Vagina (tissue), 2 donors: ENCODE measurements at regions not wholly inside any gene's neighbourhood (a gene's known extent, or its start where the extent isn't known, plus 50 kb on each side); places are given as distances from the start of the nearest gene placed in this dataset.

Experiments used
- DNase-seq, 2 donors: peaks; one replicate each; pipeline ENCODE4 v3.0.0-alpha.2; 2017; ENCODE audit errors: extremely low spot score in 2 of 2
- H3K27ac ChIP-seq: fragments of 200-600 bp; sonication (generic); one replicate; pipeline ENCODE4 v1.5.1; 2019
- H3K27me3 ChIP-seq: fragments of 200-600 bp; sonication (generic); one replicate; pipeline ENCODE4 v1.5.1; 2019
- H3K36me3 ChIP-seq, 2 donors: fragments of 200-600 bp; sonication (generic); one replicate each; pipeline ENCODE4 v1.5.1; 2017 to 2019
- H3K4me1 ChIP-seq: fragments of 200-600 bp; sonication (generic); one replicate; pipeline ENCODE4 v1.5.1; 2019
- H3K4me3 ChIP-seq, 2 donors: fragments of 200-600 bp; sonication (generic); 1 replicate in 1 of 2; 2 replicates in 1 of 2; pipeline ENCODE4 v1.5.1; 2016 to 2019
- H3K9me3 ChIP-seq: fragments of 200-600 bp; sonication (generic); one replicate; pipeline ENCODE4 v1.5.1; 2019
- POLR2A ChIP-seq, 2 donors: fragments of 450-650 bp; IDR thresholded peaks; one replicate each; pipeline ENCODE4 v1.6.1; 2017; ENCODE audit warnings: antibody characterized with exemption in 2 of 2, mild to moderate bottlenecking in 2 of 2, moderate library complexity in 2 of 2
- POLR2AphosphoS5 ChIP-seq, 2 donors: sonication (generic); formaldehyde crosslinking; IDR thresholded peaks; one replicate each; pipeline ENCODE4 v1.9.0; 2017; ENCODE audit warnings: antibody characterized with exemption in 2 of 2, mild to moderate bottlenecking in 2 of 2, low read depth in 1 of 2; ENCODE audit not compliant: insufficient read depth in 1 of 2
- intact Hi-C: fragments of 100-400 bp; cut with DNase I; formaldehyde crosslinking; loops from one replicate; pipeline ENCODE4 v1.15.1; 2023
- TF ChIP-seq, protein P1 (sequence below), 3 experiments: fragments of 450-650 bp in 2 of 3; fragments of 200-600 bp in 1 of 3; sonication (generic) in 1 of 3; IDR thresholded peaks; one replicate each; pipeline ENCODE4 v1.5.1; 2017 to 2019; ENCODE audit warnings: antibody characterized with exemption in 3 of 3, mild to moderate bottlenecking in 2 of 3, moderate library complexity in 2 of 3

DNA sequence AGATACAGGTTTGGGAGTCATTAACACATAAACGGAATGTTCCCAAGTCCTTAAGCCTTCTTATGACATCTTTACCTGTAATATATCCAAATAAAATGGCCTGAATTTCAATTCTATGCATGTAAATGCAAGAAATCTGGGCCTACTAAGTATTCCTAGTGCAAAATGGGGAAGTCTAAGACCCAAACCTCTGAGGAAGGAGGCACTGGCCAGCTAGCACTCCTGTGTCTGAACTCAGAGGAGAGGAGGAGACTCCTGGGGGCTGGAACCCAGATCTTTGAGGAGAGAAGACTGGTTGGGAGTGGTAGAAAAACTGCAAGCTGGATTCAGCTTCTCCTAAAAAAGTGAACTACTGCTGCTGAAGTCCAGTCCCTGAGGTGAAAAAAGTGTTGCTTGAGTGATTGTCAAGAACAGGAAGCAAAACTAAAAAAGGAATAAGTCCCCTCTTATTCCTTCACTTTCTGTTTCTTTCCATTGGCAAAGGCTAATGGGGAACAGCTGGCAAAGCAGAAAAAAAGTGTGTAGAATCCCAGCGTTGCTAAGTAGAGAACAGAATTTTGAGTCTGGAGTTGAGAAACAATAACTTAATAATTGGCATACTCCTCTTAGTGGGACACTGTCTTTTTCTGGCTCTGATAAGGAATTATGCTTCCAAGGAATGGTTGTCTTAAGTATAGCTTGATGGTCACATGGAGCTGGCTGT is 54.8 kb upstream of the ATP2C1 start:
- intact Hi-C loops: no loop called here
- Histone ChIP-seq H3K27ac (no peak overlapping the region), H3K36me3 (no peaks in the 10 kb centered on the region), H3K4me1 (no peaks in the 10 kb centered on the region), H3K4me3 (no peak overlapping the region), H3K9me3 (no peaks in the 10 kb centered on the region), H3K27me3 (no peaks in the 10 kb centered on the region)
- no peak for TF ChIP-seq POLR2AphosphoS5 (IDR thresholded peaks at IDR 0.05; ENCODE audit: insufficient read depth in 1 of 2, low read depth in 1 of 2)
- TF ChIP-seq POLR2A (IDR thresholded peaks at IDR 0.05): no peak
- TF ChIP-seq, protein P1, sequence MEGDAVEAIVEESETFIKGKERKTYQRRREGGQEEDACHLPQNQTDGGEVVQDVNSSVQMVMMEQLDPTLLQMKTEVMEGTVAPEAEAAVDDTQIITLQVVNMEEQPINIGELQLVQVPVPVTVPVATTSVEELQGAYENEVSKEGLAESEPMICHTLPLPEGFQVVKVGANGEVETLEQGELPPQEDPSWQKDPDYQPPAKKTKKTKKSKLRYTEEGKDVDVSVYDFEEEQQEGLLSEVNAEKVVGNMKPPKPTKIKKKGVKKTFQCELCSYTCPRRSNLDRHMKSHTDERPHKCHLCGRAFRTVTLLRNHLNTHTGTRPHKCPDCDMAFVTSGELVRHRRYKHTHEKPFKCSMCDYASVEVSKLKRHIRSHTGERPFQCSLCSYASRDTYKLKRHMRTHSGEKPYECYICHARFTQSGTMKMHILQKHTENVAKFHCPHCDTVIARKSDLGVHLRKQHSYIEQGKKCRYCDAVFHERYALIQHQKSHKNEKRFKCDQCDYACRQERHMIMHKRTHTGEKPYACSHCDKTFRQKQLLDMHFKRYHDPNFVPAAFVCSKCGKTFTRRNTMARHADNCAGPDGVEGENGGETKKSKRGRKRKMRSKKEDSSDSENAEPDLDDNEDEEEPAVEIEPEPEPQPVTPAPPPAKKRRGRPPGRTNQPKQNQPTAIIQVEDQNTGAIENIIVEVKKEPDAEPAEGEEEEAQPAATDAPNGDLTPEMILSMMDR (IDR thresholded peaks at IDR 0.05): no peak
- DNase-seq: no peak

DNA sequence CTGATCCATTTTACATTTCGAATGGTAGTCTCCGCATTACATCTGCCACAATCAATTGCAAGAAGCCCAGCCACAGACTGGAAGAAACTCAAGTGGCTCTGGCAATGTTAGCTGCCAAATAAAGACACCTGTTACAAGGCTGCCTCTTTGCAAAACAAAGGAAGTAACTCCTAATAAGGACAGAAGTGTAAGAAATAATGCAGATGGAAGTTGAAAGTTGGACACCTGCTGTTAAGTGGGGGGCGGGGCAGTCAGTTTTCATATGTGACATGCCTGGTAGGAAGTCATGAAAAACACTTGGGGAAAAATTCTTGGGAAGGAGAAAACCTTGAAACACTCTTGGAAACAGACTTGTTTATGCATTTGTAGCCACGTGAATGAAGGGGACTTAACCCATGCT is 54.1 kb upstream of the ATP2C1 start:
- Histone ChIP-seq H3K4me3 (no peak overlapping the region), H3K4me1 (no peaks in the 10 kb centered on the region), H3K36me3 (no peaks in the 10 kb centered on the region), H3K9me3 (no peaks in the 10 kb centered on the region), H3K27me3 (no peaks in the 10 kb centered on the region), H3K27ac (no peak overlapping the region)
- TF ChIP-seq, protein P1 (IDR thresholded peaks at IDR 0.05): no peak
- TF ChIP-seq POLR2AphosphoS5 (IDR thresholded peaks at IDR 0.05; ENCODE audit: insufficient read depth in 1 of 2, low read depth in 1 of 2) (no peak), POLR2A (IDR thresholded peaks at IDR 0.05) (no peak)
- DNase-seq: no peak
- intact Hi-C loops: no loop called here

DNA sequence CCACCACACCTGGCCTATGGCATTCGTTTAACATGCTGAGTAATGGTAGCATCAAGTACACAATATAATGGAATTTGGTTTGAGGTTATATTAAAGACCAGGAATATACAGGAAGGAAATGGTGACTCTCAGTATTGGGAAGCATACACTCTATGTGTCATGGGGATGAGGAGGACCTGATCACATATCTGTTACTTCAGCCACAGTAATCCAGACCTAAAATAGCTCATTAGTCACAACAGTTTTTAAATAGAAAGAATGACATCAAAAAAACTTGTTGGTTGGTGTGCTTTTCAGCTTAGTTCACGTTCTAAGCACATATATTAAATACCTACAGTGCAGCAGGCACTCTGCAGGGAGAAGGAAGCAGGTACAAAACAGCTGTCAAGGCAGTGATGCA is 52.5 kb upstream of the ATP2C1 start:
- no peak for DNase-seq
- Histone ChIP-seq H3K27ac (no peak overlapping the region), H3K4me3 (no peak overlapping the region), H3K27me3 (no peaks in the 10 kb centered on the region), H3K4me1 (no peaks in the 10 kb centered on the region), H3K9me3 (no peaks in the 10 kb centered on the region), H3K36me3 (no peaks in the 10 kb centered on the region)
- TF ChIP-seq POLR2A (IDR thresholded peaks at IDR 0.05) (no peak), POLR2AphosphoS5 (IDR thresholded peaks at IDR 0.05; ENCODE audit: insufficient read depth in 1 of 2, low read depth in 1 of 2) (no peak)
- TF ChIP-seq, protein P1 (IDR thresholded peaks at IDR 0.05): no peak
- intact Hi-C loops: no loop called here

DNA sequence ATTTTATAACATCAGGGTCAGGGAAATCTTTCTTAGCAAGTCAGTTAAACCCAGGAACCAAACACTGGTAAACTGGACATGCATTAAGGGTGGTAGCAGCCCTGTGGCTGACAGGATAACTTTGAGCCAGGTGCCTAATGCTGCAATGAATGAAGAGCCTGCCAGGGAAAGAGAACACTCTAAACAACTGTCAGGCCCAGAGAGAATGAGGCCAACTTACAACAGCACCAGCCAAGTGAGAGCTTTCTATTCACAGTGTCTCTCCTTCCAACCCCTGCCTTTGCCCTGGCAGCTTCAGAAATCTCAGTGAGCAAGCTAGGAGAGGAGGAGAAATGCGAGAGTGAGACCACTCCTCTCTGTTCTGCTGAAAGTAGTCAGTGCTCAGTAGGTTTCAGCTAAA is 50.4 kb upstream of the ATP2C1 start:
- no peak overlapping the region for H3K4me3 ChIP-seq
- no peak overlapping the region for H3K27ac ChIP-seq
- no peaks in the 10 kb centered on the region for H3K36me3 ChIP-seq
- no peaks in the 10 kb centered on the region for H3K9me3 ChIP-seq
- DNase-seq: no peak
- H3K4me1 ChIP-seq: no peaks in the 10 kb centered on the region
- no peak for TF ChIP-seq POLR2A (IDR thresholded peaks at IDR 0.05)
- TF ChIP-seq, protein P1 (IDR thresholded peaks at IDR 0.05): no peak
- TF ChIP-seq POLR2AphosphoS5 (IDR thresholded peaks at IDR 0.05; ENCODE audit: insufficient read depth in 1 of 2, low read depth in 1 of 2): no peak
- intact Hi-C loops: no loop called here
- H3K27me3 ChIP-seq: no peaks in the 10 kb centered on the region
